NCI-H446 treated with DMSO at 0.1 percent for 48 hours (cell line): ENCODE measurements at regions not wholly inside any gene's neighbourhood (a gene's known extent, or its start where the extent isn't known, plus 50 kb on each side); places are given as distances from the start of the nearest gene placed in this dataset.

Source experiments
- DNase-seq: peaks from one replicate; lab custom pipeline; 2025; lab: John Stamatoyannopoulos, UW

DNA sequence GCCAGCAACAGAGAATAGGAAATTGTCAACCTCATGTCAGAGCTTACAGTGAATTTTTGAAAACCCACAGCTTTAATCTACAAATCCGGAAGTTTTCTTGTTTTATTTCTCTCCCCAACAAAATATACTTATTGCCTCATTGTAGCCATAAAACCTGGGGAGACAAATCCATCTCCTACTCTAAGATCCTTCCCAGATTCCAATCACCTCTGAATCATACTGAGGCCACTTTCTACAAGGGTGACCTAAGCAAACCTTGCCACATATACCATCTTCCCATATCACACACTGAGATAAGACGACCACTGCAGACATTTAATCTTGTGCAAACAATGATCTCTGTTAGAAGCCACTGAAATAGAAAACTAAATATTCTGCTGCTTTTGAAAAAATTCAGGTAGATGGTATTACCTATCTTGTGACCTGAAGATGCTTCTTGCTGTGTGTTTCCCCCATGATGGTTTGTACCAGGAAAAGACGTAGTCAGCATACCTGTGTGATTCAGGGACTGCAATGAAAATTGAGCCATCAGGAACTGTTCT is 171.5 kb upstream of the DUSP10 start:
- DNase-seq: no peak

DNA sequence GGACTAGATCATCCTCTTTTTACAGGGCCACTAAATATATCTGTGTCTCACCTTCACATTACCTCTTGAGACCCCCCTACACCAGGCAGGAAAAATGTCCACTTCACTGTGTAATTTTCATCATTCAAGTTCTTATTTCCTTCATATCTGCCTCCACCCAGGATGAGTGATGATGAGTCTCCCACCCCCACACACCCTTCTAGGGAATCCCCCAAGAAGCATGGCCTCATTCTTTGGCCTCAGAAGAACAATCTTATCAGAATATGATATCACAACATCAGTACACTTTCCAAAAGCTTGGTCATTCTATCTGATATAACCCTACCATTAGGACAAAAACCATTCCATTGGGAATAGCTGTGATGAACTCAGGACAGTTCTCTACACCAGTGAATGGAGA is 170.3 kb upstream of the DUSP10 start:
- DNase-seq: no peak

DNA sequence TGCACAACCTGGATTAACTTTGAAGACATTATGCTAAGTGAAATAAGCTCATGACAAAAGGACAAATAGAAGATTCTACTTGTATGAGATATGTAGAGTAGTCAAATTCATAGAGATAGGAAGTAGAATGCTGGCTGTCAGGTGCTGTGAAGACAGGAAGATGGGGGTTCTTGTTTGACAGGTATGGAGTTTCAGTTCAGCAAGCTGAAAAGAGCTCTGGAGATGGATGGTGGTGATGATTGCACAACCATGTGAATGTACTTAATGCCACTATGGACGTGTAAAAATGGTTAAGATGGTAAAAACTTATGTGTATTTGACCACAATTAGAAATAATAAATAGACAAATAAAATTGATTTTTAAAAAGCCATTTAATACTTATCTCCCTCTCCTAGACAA is 169.8 kb upstream of the DUSP10 start:
- no peak for DNase-seq

DNA sequence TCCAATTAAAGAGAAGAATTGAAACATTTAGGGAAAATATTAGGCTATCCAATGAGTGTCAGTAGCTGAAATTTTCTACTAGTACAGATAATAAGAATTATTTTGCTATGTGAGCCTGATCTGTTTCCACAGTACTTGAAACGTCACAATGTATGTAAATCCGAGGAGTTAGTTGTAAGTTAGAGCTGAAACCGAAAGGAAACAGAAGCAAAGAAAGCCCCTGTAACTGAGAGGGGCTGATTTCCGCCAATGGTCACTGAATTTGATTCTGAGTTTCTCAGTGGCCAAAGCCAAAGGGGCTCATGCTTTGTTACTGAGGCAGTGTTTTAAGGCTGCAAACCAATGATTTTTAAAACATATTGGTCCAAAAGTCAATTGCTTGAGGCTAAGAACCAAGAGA is 168.3 kb upstream of the DUSP10 start:
- DNase-seq: no peak

DNA sequence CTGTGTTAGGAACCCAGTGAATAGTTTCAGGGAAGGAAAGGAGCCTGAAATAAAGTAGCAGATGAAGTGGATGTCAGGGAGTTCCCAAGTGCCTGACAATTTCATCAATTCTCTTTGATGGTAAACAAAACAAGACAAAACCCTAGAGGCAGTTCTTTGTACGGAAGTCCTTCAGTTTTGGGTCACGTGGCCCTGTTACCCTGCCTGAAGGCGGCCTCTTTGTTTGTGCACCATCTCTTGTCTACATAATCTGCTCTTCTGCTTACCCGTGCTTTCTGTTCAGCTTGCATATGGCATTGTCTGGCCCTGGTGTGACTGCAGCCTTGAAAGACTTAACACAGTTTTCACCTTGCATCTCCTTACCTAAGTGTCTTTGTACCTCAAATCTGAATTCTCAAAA is 166.7 kb upstream of the DUSP10 start:
- no peak for DNase-seq

DNA sequence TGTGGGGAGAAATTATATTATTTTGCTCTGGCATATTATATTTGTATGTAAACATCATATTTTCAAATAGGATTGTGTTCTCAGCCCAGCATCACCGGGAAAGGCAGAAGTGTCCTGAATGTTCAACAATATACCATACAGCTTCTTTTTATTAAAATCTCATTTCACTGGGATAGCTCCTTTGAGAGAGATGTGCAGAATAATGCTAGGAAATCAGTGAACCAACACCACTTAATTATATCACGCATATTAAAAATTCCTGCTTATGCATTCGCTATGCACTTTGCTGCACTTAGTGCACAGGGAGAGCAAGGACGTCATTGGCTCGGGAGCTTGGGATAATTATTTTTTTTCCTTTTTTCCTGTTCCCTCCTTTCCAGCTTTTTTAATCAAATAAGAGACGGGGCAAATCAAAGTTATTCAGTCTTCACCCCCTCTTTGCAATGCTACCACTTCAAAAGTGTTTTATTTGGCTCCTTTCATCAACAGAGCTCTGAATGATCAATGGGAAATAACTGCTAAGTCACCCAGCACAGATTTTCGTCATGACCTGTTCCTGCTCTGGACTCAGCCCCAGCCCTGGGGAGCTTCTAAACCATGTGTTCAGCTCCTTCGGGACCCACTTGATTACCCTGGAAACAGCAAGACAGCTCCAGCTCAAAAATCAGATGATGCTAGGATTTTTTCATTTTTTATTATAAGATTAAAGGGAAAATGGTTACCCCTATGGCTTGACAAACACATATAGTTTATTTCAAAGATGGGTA is 165.5 kb upstream of the DUSP10 start:
- no peak for DNase-seq

DNA sequence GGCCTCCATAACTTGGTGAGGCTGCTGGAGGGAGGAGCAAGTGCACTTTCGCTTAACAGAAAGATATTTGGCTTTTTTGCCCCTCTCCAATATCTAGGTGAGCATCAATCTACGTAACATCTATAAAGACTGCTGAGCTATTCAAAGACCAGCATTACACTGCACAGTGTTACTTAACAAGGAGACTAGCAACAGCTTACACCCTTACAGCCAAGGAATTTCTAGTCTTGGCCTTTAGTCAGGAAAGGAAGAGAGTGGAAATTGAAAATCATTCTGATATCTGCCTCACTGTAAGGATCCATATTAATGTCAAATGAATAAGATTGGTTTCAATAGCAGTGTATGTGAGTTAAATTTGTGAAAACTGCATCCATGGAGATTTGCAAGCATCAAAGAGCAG is 163.9 kb upstream of the DUSP10 start:
- DNase-seq: no peak

DNA sequence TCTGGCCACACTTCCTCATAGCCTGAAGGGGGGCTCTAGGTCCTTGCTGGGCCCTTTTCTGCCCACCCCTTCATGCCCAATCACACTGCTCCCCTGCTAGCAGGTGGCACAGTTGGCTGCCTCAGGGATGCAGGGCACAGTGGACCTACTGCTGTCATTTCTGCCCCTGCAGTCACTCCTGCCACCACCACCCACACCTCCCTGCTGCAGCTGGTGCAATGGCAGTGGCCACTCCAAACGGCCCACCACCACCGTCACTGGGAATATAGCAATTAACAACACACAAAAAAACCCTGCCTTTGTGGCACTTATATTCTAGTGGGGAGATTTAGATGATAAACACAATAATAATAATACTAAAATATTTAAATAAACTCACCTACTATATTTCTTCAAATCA is 162.4 kb upstream of the DUSP10 start:
- DNase-seq: no peak

DNA sequence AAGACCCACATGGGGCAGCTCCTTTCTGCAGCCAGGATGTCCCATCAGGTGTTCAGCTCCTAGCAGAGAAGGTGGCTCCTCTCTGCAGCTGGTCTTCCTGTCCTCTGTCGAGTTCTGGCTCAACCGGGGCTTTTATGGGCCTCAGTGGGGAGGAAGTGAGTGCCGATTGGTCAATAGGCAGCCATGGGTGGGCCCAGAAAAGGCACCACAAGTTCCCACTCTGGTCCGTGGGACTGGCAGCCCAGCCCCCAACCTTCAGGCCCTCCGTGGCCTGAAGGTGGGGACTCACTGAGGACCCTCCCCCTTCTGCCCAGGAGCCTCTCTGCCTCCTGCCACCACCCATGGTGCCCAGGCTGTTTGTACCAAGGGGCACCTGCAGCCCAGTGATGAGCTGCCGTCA is 161.7 kb upstream of the DUSP10 start:
- DNase-seq: no peak

DNA sequence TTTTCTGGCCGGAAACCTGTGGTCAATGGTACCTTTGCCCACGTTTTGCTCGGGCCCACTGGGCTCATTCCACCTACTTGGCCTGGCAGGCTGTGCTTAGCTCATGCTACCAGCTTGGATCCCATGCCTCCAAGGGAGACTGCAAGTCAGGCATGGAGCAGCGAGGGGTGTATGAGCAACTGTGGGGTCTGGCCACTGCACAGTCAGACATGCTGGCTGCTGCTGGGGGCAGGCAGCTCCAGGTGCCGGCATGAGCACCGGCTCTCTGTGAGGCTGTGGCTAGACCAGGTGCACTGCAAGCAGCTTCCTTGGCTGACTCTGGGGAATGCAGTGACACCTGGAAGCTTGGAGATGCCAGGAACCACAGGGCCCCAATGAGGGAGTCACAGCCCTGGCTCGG is 161.1 kb upstream of the DUSP10 start:
- DNase-seq: no peak

DNA sequence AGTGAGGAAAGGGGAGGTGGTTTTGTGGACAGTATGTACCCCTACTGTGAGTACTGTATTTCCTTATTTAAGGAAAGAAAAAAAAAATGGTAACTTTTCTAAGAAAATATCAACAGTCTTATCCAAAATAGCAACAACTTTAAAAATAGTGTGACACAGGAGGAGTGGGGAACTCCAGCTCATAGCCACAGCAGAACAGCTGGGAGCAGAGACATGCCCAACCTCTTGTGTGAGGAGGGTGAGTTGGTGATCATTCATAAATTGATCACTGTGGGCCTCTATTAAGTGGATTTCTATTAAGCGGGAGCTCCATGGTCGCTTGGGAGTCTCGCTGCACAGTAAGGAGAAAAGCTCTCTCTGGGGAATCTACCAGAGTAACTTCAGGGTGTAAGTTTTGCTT is 158.8 kb upstream of the DUSP10 start:
- no peak for DNase-seq

DNA sequence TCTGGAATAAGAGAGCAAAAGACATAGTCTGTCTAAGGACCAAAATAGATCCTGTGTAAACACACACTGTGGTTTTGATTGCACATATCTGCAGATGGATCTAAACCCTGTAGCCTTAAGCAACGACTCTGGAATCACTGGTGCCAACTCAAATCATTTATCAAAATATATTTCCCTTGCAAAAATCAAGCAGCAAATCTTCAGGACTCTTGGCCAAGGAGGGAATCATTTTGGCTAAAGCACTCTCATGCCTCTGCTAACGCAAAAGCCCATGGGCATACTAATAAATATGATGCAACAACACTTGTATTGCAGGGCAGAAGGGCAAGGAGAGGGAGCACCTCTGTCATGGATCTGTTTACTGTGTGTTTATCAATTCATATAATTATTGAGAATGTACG is 155.4 kb upstream of the DUSP10 start:
- no peak for DNase-seq

DNA sequence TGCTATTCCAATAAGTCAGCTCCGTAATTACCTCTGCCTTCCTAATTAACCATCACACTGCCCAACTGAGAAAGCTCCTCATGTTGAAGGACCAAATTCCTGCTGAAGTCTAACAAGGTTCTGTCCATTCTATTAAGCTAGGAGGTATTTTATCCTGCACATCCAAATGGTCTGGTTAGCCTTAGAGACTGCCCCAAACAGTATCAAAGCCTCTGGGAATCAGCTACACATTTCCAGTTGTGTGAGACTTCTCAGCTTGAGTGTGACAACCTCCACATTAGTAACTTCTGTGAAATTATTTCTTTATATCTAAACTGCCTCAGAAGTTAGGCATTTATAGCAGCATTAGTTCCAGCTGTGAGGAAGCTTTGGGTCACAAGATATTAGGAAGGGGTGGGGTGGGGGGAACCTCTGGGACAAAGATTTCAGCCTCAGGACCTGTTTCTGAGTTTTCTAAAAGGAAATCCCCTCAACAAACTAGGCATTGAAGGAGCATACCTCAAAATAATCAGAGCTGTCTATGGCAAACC is 150.5 kb upstream of the DUSP10 start:
- no peak for DNase-seq

DNA sequence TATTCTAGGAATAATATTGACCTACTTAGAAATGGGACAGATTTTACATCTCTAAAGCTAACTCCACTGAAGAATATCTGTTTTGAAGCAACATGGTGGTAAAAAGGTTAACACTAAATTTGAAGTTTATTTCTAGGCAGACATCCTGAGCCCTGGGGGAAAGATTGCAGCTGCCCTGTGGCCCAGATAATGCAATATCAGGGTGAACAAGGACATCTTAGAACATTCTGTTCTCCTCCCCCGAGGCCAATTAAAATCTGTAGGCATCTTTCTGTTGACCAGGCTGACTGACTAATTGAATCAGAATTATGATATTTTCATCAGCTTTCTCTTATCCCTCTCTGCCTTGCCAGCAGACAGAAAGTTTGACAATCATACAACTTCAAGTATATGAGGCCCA is 149.8 kb upstream of the DUSP10 start:
- no peak for DNase-seq

DNA sequence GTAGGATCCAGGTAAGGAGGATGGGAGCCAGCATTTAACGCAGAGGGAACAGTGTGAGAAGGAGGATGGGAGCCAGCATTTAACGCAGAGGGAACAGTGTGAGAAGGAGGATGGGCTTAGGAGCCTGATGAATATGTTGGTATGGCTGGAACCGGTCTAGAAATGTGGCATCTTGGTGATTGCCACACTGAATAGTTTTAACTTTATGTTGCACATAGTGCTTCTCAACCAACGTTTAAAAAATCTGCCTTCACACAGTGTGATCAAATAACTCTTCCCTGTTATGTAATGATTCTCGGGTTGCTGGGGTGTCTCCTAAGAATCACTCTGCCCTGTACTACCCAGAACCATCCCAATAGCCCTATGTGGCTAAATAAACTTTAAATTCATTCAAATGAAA is 146.9 kb upstream of the DUSP10 start:
- no peak for DNase-seq

DNA sequence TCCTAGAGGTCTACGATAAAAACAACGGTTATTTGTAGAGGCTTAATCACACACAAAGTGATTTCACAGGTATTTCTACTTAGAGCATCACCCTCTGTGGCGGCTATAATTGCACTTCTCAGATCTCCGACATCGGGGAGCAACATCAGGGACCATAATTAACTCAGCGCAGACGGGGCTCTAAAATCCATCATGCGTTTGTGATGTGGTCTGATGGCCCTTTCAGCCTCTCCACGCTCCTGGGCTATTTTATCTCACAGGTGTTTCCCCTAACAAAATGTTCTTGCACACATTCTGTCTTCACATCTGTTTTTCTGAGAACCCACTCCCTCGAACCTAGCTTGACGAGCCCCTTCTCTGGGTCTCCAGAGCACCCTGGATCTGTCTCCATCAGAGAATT is 146.3 kb upstream of the DUSP10 start:
- no peak for DNase-seq

DNA sequence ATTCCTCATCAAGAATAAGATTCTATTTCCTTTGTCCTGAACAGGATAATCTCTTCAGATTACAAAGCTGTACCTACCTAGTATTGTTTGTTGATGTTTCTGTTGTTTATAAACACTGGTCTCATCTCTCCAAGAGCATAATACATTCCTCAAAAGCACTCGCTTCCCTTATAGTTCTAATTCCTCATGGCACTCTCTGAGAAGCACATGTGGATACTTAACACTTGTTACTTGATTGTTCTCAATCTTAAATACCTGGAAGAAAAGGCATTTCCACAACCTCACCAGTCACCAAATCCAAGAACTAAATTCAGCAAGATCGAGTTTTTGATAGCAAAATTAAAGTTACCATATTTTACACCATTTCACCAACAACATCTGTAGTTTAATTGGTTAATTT is 145.9 kb upstream of the DUSP10 start:
- no peak for DNase-seq

DNA sequence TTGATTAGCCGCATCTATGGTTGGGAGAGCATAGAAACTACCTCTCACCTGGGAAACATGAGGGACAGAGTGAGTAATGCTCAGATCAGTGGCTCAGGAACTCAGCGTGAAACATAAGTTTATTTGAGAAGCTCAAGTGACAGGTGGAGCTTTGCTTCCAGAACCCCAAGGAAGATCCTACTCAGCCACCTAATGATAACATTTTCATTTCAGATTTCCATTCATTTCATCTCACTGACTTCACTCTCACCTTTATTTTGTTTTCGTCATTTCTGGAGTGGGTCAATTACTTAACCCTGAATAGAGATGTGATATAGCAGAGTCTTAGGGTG is 145.5 kb upstream of the DUSP10 start:
- no peak for DNase-seq

DNA sequence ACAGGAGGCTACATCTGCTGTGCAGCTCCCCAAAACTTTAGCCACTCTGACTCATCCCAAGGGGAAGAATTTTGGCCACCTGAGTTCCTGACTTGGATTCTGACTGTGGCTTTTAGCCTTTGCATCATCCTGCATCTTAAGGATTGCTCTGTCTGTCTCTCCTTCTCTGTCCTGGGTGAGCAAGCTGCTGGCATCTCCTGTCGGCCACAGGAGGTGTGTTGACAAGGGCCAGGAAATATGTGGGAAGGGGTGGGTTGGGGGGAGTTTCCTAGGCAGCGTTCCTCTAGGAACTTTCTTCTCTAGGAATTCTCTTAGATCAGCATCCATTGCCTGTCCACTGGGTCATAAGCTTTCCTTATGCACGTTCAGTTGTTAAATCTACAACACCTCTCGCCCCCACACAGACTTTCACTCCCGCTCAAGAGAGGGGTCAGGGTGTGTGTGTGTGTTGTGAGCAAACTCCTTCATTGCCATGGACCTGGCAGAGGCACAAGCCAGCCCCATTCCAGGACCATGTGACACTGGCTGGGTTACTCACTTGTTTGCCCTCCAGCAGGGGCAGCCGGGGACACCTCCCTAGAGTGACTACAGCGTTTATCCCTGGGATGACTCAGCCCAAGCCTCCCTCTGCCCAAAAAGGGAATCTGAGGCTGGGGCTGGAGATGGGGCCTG is 145.0 kb upstream of the DUSP10 start:
- DNase-seq: peak; percentile 30

DNA sequence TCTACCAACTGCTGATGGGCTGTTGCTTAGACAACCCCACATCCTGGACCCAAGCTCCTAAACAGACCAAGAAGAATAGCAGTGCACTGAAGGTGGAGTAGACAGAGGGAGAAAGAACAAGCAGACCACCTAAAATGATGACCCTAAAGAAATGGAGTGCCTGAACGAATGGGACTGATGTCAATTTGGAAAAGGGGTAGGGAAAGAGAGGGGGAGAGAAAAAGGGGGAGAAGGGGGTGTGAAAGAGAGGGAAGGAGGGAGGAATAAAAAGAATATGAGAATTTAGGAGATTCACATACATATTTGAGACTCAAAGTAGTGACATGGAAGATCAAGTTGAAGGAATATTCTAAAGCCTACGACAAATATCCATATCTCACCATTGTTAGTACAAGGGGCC is 144.4 kb upstream of the DUSP10 start:
- no peak for DNase-seq

DNA sequence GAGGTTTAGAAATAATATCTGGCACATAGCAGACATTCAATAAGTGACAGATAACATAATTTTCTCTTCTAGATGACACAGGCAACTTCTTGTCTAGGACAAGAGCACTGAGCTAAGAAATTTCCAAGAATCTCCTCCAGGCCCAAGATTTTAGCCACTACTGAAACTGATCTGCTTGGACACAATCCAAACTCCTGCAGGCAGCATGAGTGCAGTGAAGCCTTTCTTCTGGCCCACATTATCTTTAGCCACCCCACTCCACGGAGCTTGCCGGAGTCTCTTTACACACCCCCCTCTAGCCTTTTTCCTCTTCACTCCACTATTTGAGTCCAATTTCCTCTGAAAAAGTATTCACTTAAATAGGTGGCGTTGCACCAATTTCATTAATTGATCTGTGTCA is 142.9 kb upstream of the DUSP10 start:
- DNase-seq: no peak

DNA sequence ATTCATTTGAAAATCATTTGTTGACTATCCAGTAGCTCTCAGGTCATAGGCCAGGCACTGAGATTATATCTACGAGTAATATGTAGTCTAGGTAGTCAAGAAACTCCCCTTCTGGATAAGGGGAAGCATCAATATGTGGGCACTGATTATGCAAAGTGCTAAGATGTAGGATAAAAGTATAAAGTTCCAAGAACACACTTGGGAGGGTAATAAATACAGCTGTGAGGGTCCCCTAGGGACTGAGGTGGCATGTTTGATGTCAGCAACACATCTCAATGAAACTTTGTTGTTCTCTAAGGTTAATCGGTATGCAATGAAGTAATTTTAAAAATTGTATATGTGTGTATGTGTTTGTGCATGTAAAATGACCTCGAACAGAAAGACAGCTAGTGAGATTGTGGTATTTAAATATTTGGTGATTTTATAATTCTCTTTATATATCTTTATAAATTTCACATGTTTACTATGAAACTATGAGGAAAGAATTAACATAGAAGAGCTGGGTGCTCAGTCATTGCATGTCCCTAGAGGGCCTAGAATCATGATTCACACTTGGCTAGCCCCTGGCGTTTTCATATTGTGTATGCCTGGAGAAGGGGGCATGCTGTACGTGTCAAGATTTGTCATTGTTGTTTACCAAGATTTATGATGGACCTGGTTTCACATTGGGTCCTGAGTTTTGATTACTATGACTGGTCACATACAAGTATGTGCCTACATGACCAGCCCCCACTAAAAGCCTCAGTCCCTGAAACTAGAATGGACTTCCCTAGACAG is 140.1 kb upstream of the DUSP10 start:
- DNase-seq: no peak

DNA sequence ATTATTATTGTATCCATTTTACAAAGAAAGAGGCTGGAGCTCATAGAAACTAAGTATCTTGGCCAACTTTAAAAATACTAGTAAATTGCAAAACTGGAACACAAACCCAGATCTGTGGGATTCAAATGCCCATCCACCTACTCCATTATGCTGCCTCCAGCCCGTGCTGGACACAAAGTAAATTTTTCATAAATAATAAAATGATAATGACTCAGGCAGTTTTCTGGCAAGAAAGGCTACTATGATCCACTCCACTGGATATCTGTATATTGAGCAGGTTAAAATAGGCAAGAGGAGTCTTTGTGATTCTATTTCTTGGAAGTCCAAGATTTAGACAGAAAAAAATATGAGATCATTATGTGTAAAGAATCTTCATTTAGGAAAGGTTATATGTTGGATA is 138.3 kb upstream of the DUSP10 start:
- no peak for DNase-seq
